Natural killer cell (primary cell): ENCODE measurements at regions not wholly inside any gene's neighbourhood (a gene's known extent, or its start where the extent isn't known, plus 50 kb on each side); places are given as distances from the start of the nearest gene placed in this dataset.

Experiments used
- ATAC-seq, 3 donors: fragments of 150-1000 bp in 2 of 3; fragments of 200-7000 bp in 1 of 3; cut with Tn5 transposase; 1 replicate in 1 of 3; 2 replicates in 2 of 3; pipeline ENCODE4 v1.10.0; 2021; ENCODE audit warnings: mild to moderate bottlenecking in 2 of 3, moderate library complexity in 2 of 3
- DNase-seq, 2 donors: peaks; one replicate each; pipeline versions ENCODE4 v3.0.0 to v3.0.0-alpha.2; 2013 to 2021; ENCODE audit warnings: mixed read lengths in 1 of 2
- H3K27ac ChIP-seq: one replicate; pipeline ENCODE4 v1.5.1; 2013; ENCODE audit warnings: mild to moderate bottlenecking, low read length
- H3K27me3 ChIP-seq: one replicate; pipeline ENCODE4 v1.6.1; 2013; ENCODE audit warnings: low read length; ENCODE audit not compliant: control insufficient read depth, insufficient read depth
- H3K36me3 ChIP-seq: one replicate; pipeline ENCODE4 v1.6.1; 2013; ENCODE audit warnings: low read length; ENCODE audit not compliant: control insufficient read depth, insufficient read depth
- H3K4me1 ChIP-seq: one replicate; pipeline ENCODE4 v1.6.1; 2013; ENCODE audit warnings: low read length; ENCODE audit not compliant: control insufficient read depth, insufficient read depth
- H3K4me3 ChIP-seq: one replicate; pipeline ENCODE4 v1.5.1; 2013; ENCODE audit warnings: low read length
- H3K9me3 ChIP-seq: one replicate; pipeline ENCODE4 v1.6.1; 2013; ENCODE audit warnings: low read length; ENCODE audit not compliant: control insufficient read depth, insufficient read depth
- H3K27ac Mint-ChIP-seq, 2 donors: one replicate each; pipeline ENCODE4 v1.8.0; 2022; ENCODE audit warnings: mild to moderate bottlenecking in 2 of 2, mixed read lengths in 2 of 2, moderate library complexity in 1 of 2
- H3K27me3 Mint-ChIP-seq, 2 donors: one replicate each; pipeline ENCODE4 v1.8.0; 2022; ENCODE audit warnings: low read depth in 2 of 2, mixed read lengths in 2 of 2
- H3K36me3 Mint-ChIP-seq: one replicate; pipeline ENCODE4 v1.8.0; 2022; ENCODE audit warnings: mixed read lengths
- H3K4me1 Mint-ChIP-seq, 2 donors: one replicate each; pipeline ENCODE4 v1.8.0; 2022; ENCODE audit warnings: mixed read lengths in 2 of 2
- H3K4me3 Mint-ChIP-seq: one replicate; pipeline ENCODE4 v1.8.0; 2022; ENCODE audit warnings: mild to moderate bottlenecking, moderate library complexity, mixed read lengths
- H3K9me3 Mint-ChIP-seq, 2 donors: one replicate each; pipeline ENCODE4 v1.8.0; 2022; ENCODE audit warnings: mixed read lengths in 2 of 2
- WGBS: methylation state at CpG from one replicate; pipeline ENCODE4 v1.1.7; 2013; ENCODE audit warnings: missing lambda C conversion rate; ENCODE audit not compliant: insufficient coverage; 5-methylcytosine and 5-hydroxymethylcytosine counted together
- intact Hi-C: fragments of 100-400 bp; cut with micrococcal nuclease; formaldehyde crosslinking; loops from one replicate; pipeline ENCODE4 v1.14.2; 2022
- TF ChIP-seq, protein P1 (sequence below): fragments of 200-600 bp; IDR thresholded peaks from one replicate; pipeline ENCODE4 v1.8.0; 2022; ENCODE audit warnings: antibody characterized with exemption

GRCh38 chr18:29741461-29741860 is 1301.1 kb downstream of the DSC3 start:
- Histone ChIP-seq H3K36me3 (no peaks in the 10 kb centered on the region), H3K4me3 (no peak overlapping the region), H3K4me1 (no peaks in the 10 kb centered on the region), H3K27me3 (no peaks in the 10 kb centered on the region), H3K27ac (no peak overlapping the region), H3K9me3 (peaks cover 6% of the 10 kb centered on the region)
- DNase-seq: no peak
- no peaks in the 10 kb centered on the region for H3K36me3 Mint-ChIP-seq
- TF ChIP-seq, protein P1, sequence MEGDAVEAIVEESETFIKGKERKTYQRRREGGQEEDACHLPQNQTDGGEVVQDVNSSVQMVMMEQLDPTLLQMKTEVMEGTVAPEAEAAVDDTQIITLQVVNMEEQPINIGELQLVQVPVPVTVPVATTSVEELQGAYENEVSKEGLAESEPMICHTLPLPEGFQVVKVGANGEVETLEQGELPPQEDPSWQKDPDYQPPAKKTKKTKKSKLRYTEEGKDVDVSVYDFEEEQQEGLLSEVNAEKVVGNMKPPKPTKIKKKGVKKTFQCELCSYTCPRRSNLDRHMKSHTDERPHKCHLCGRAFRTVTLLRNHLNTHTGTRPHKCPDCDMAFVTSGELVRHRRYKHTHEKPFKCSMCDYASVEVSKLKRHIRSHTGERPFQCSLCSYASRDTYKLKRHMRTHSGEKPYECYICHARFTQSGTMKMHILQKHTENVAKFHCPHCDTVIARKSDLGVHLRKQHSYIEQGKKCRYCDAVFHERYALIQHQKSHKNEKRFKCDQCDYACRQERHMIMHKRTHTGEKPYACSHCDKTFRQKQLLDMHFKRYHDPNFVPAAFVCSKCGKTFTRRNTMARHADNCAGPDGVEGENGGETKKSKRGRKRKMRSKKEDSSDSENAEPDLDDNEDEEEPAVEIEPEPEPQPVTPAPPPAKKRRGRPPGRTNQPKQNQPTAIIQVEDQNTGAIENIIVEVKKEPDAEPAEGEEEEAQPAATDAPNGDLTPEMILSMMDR: no peak
- intact Hi-C loops: no loop called here
- peaks cover 4 to 22% of the 10 kb centered on the region in 2 donors for H3K9me3 Mint-ChIP-seq
- no peak for ATAC-seq
- no peak overlapping the region for H3K4me3 Mint-ChIP-seq
- WGBS: 89% methylated on average over 1 of the region's 1 CpG
- no peaks in the 10 kb centered on the region for H3K27me3 Mint-ChIP-seq
- H3K4me1 Mint-ChIP-seq: no peaks in the 10 kb centered on the region
- H3K27ac Mint-ChIP-seq: no peak overlapping the region

DNA sequence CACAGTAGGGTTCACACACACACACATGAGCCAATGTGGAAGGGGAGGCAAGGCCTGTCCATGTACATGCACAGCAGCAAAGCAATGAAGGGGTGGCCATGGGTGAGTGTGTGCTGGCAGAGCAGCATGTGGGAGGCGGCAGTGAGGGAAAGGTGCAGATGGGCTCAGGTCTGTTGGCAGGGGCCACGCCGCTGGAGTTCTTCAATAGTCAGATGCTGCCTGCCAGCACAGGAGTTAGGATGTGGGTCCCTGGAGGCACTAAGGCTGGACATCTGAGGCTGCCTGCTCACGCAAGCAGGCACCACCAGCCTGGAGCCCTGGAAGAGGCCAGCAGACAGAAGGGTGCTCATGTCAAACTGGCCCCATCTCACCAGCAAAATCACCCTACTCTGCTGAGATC is 1304.9 kb downstream of the DSC3 start:
- Histone ChIP-seq H3K27me3 (no peaks in the 10 kb centered on the region), H3K36me3 (no peaks in the 10 kb centered on the region), H3K27ac (no peak overlapping the region), H3K4me3 (no peak overlapping the region), H3K9me3 (peaks cover 6% of the 10 kb centered on the region), H3K4me1 (no peaks in the 10 kb centered on the region)
- TF ChIP-seq, protein P1: no peak
- Mint-ChIP-seq H3K9me3 (peaks cover 8 to 10% of the 10 kb centered on the region in 2 donors), H3K27ac (no peak overlapping the region), H3K36me3 (no peaks in the 10 kb centered on the region), H3K4me1 (no peaks in the 10 kb centered on the region), H3K27me3 (no peaks in the 10 kb centered on the region), H3K4me3 (no peak overlapping the region)
- intact Hi-C loops: no loop called here
- DNase-seq (no peak), ATAC-seq (no peak)
- WGBS: 93% methylated on average over 4 of the region's 4 CpGs

- H3K4me3 Mint-ChIP-seq: no peak overlapping the region
- intact Hi-C loops: no loop called here
Measured at GRCh38 chr18:29737190-29737589, 1305.4 kb downstream of the DSC3 start.

GRCh38 chr18:29730073-29730472 is 1312.5 kb downstream of the DSC3 start:
- H3K36me3 Mint-ChIP-seq: peaks cover 27% of the 10 kb centered on the region
- intact Hi-C loops: no loop called here
- no peaks in the 10 kb centered on the region for H3K27me3 ChIP-seq
- no peaks in the 10 kb centered on the region for H3K4me1 Mint-ChIP-seq
- no peak for DNase-seq
- TF ChIP-seq, protein P1: no peak
- ATAC-seq: no peak
- H3K4me3 ChIP-seq: no peak overlapping the region
- H3K27ac ChIP-seq: no peak overlapping the region
- H3K4me3 Mint-ChIP-seq: no peak overlapping the region
- no peaks in the 10 kb centered on the region for H3K27me3 Mint-ChIP-seq
- H3K27ac Mint-ChIP-seq: no peak overlapping the region
- H3K9me3 Mint-ChIP-seq: peaks cover 21 to 23% of the 10 kb centered on the region in 2 donors
- 76% methylated on average over 3 of the region's 4 CpGs for WGBS
- H3K4me1 ChIP-seq: no peaks in the 10 kb centered on the region
- H3K9me3 ChIP-seq: peaks cover 4% of the 10 kb centered on the region
- H3K36me3 ChIP-seq: no peaks in the 10 kb centered on the region

More at GRCh38 chr18:29737190-29737589, 1305.4 kb downstream of the DSC3 start:
- no peaks in the 10 kb centered on the region for H3K4me1 ChIP-seq
- ATAC-seq (no peak), DNase-seq (no peak)
- Mint-ChIP-seq H3K9me3 (peaks cover 9 to 10% of the 10 kb centered on the region in 2 donors), H3K4me1 (no peaks in the 10 kb centered on the region), H3K27ac (no peak overlapping the region), H3K36me3 (no peaks in the 10 kb centered on the region), H3K27me3 (no peaks in the 10 kb centered on the region)
- TF ChIP-seq, protein P1: no peak
- peaks cover 6% of the 10 kb centered on the region for H3K9me3 ChIP-seq
- H3K27ac ChIP-seq: no peak overlapping the region
- H3K4me3 ChIP-seq: no peak overlapping the region
- WGBS: 89% methylated on average over 2 of the region's 3 CpGs
- H3K27me3 ChIP-seq: no peaks in the 10 kb centered on the region
- H3K36me3 ChIP-seq: no peaks in the 10 kb centered on the region
